HK-2 (cell line): ENCODE measurements at regions not wholly inside any gene's neighbourhood (a gene's known extent, or its start where the extent isn't known, plus 50 kb on each side); places are given as distances from the start of the nearest gene placed in this dataset.

Experiments
- DNase-seq: peaks from one replicate; pipeline ENCODE4 v3.0.0-alpha.2; 2018; ENCODE audit not compliant: unreplicated experiment

GRCh38 chr7:136039577-136040345, 62.6 kb upstream of the MTPN start:
- DNase-seq: no peak

- DNase-seq: no peak
Measured at GRCh38 chr7:136036336-136036735, 59.2 kb upstream of the MTPN start.

GRCh38 chr7:136034132-136034531, 57.0 kb upstream of the MTPN start:
- no peak for DNase-seq

- DNase-seq: no peak
Measured at GRCh38 chr7:136033413-136034031, 56.4 kb upstream of the MTPN start.

GRCh38 chr7:136030867-136031318, 53.7 kb upstream of the MTPN start:
- DNase-seq: no peak

- DNase-seq: no peak
Measured at GRCh38 chr7:136030330-136030729, 53.2 kb upstream of the MTPN start.

GRCh38 chr7:136027160-136027559, 50.0 kb upstream of the MTPN start:
- no peak for DNase-seq
